Esophagus squamous epithelium (tissue), 4 donors: ENCODE measurements at regions not wholly inside any gene's neighbourhood (a gene's known extent, or its start where the extent isn't known, plus 50 kb on each side); places are given as distances from the start of the nearest gene placed in this dataset.

Experiments
- CTCF ChIP-seq, 6 experiments: fragments of 450-650 bp in 4 of 6; fragments of 200-600 bp in 2 of 6; sonication (generic) in 2 of 6; IDR thresholded peaks; one replicate each; pipeline ENCODE4 v1.5.1; 2016 to 2019; ENCODE audit warnings: antibody characterized with exemption in 6 of 6, mild to moderate bottlenecking in 4 of 6, moderate library complexity in 4 of 6
- POLR2A ChIP-seq, 4 donors: fragments of 450-650 bp; IDR thresholded peaks; one replicate each; pipeline ENCODE4 v1.6.1; 2017; ENCODE audit warnings: antibody characterized with exemption in 4 of 4, mild to moderate bottlenecking in 4 of 4, moderate library complexity in 3 of 4

GRCh38 chr11:28836285-28837081 is 728.3 kb downstream of the METTL15 start:
- no peak for TF ChIP-seq CTCF (IDR thresholded peaks at IDR 0.05)
- no peak for TF ChIP-seq POLR2A (IDR thresholded peaks at IDR 0.05)
